ENCODE measurements at regions not wholly inside any gene's neighbourhood (a gene's known extent, or its start where the extent isn't known, plus 50 kb on each side); places are given as distances from the start of the nearest gene placed in this dataset.

GRCh38 chr9:135029463-135029862 is 58.0 kb upstream of the OLFM1 start:
- no peak for TF ChIP-seq MAZ (IDR thresholded peaks at IDR 0.05; ENCODE audit: borderline replicate concordance, low read depth, low read length)
- no peak for TF ChIP-seq MAX (IDR thresholded peaks at IDR 0.05)
- no peak for TF ChIP-seq KDM1A (IDR thresholded peaks at IDR 0.05; ENCODE audit: low read depth)
- TF ChIP-seq HES2 (IDR thresholded peaks at IDR 0.05): no peak
- no peak for TF ChIP-seq KDM5A (IDR thresholded peaks at IDR 0.05)
- TF ChIP-seq TP53 (CRISPR knock-in tag; IDR thresholded peaks at IDR 0.05): no peak
- no peak for TF ChIP-seq CBX8 (IDR thresholded peaks at IDR 0.05)
- TF ChIP-seq MAFK (IDR thresholded peaks at IDR 0.05; ENCODE audit: partially characterized antibody): no peak
- TF ChIP-seq NPAS2 (CRISPR knock-in tag; IDR thresholded peaks at IDR 0.05; ENCODE audit: borderline replicate concordance): no peak
- H3K9me3 ChIP-seq: peaks cover 11% of the 10 kb centered on the region; the same call in 2 of the 3 replicates
- ATAC-seq (no peak), FAIRE-seq (no peak), DNase-seq (ENCODE audit: low read depth in 1 of 2, low spot score in 1 of 2) (no peak)
- ChIA-PET POLR2A (no interaction called here), CTCF (no interaction called here)
- no peaks in the 10 kb centered on the region for H3K4me1 ChIP-seq
- H3K4me3 ChIP-seq: no peak overlapping the region
- H3K4me2 ChIP-seq: no peak overlapping the region
- 68% methylated on average over 13 of the region's 13 CpGs for WGBS (ENCODE audit: missing lambda C conversion rate)
- no peak overlapping the region for H3K27ac ChIP-seq

- no peak overlapping the region for H3K4me2 ChIP-seq
- H3K4me3 ChIP-seq: no peak overlapping the region
- FAIRE-seq (no peak), ATAC-seq (peak in 1 of 2 experiments; percentile 18; a peak in 2 of 6 replicates), DNase-seq (ENCODE audit: low read depth in 1 of 2, low spot score in 1 of 2) (no peak)
- TF ChIP-seq MAFK (IDR thresholded peaks at IDR 0.05; ENCODE audit: partially characterized antibody): no peak
- no peak for TF ChIP-seq HDAC2 (IDR thresholded peaks at IDR 0.05)
- no peak for TF ChIP-seq JUN (IDR thresholded peaks at IDR 0.05)
- no peak for TF ChIP-seq ZSCAN20 (CRISPR knock-in tag; IDR thresholded peaks at IDR 0.05)
- TF ChIP-seq RARB (CRISPR knock-in tag; IDR thresholded peaks at IDR 0.05): no peak
- TF ChIP-seq HEYL (CRISPR knock-in tag; IDR thresholded peaks at IDR 0.05): no peak
- TF ChIP-seq KDM1A (IDR thresholded peaks at IDR 0.05; ENCODE audit: low read depth): no peak
- no peak for TF ChIP-seq REST (IDR thresholded peaks at IDR 0.05)
- TF ChIP-seq POLR2AphosphoS2 (conservative IDR thresholded peaks at IDR 0.05; ENCODE audit: low read length): no peak
- no peak for TF ChIP-seq KDM5A (IDR thresholded peaks at IDR 0.05)
- TF ChIP-seq USF2 (IDR thresholded peaks at IDR 0.05): no peak
- TF ChIP-seq ZNF302 (CRISPR knock-in tag; IDR thresholded peaks at IDR 0.05): no peak
- no peak for TF ChIP-seq EHMT2 (IDR thresholded peaks at IDR 0.05; ENCODE audit: low read depth)
- TF ChIP-seq MAZ (IDR thresholded peaks at IDR 0.05; ENCODE audit: borderline replicate concordance, low read depth, low read length): no peak
- TF ChIP-seq CEBPB (IDR thresholded peaks at IDR 0.05): no peak
- TF ChIP-seq BHLHE40 (IDR thresholded peaks at IDR 0.05; ENCODE audit: low read depth, low read length): no peak
- TF ChIP-seq FOXS1 (CRISPR knock-in tag; IDR thresholded peaks at IDR 0.05): no peak
- TF ChIP-seq CTCF (IDR thresholded peaks at IDR 0.05): no peak
- WGBS (ENCODE audit: missing lambda C conversion rate): 34% methylated on average over 16 of the region's 19 CpGs
- ChIA-PET CTCF (no interaction called here), POLR2A (no interaction called here)
- no peaks in the 10 kb centered on the region for H3K4me1 ChIP-seq
- peaks cover 6% of the 10 kb centered on the region; the same call in 2 of the 3 replicates for H3K9me3 ChIP-seq
- H3K27ac ChIP-seq: no peak overlapping the region
These were observed 57.5 kb upstream of the OLFM1 start for GRCh38 chr9:135029871-135030565.

All from A549 (cell line).